Uterus (tissue), 2 donors: ENCODE measurements at regions not wholly inside any gene's neighbourhood (a gene's known extent, or its start where the extent isn't known, plus 50 kb on each side); places are given as distances from the start of the nearest gene placed in this dataset.

ENCODE experiments used
- CTCF ChIP-seq, 4 experiments: fragments of 200-600 bp in 2 of 4; fragments of 450-650 bp in 2 of 4; sonication (generic) in 2 of 4; IDR thresholded peaks; one replicate each; pipeline ENCODE4 v1.5.1; 2016 to 2019; ENCODE audit warnings: antibody characterized with exemption in 4 of 4, mild to moderate bottlenecking in 2 of 4, moderate library complexity in 1 of 4
- POLR2A ChIP-seq, 2 donors: fragments of 450-650 bp; IDR thresholded peaks; one replicate each; pipeline ENCODE4 v1.6.1; 2016; ENCODE audit warnings: antibody characterized with exemption in 2 of 2, mild to moderate bottlenecking in 1 of 2, moderate library complexity in 1 of 2

- TF ChIP-seq CTCF (IDR thresholded peaks at IDR 0.05) (no peak), POLR2A (IDR thresholded peaks at IDR 0.05) (no peak)
Observed at GRCh38 chr4:153969542-153969941, 180.7 kb upstream of the SFRP2 start.
